NCI-H69 (cell line): ENCODE measurements at regions not wholly inside any gene's neighbourhood (a gene's known extent, or its start where the extent isn't known, plus 50 kb on each side); places are given as distances from the start of the nearest gene placed in this dataset.

Experiments used
- DNase-seq: peaks from one replicate; lab custom pipeline; 2025; lab: John Stamatoyannopoulos, UW

GRCh38 chr20:63056236-63057170 lies 49.7 kb upstream of the BHLHE23 start:
- DNase-seq = peak; percentile 22
